IPS-20b (cell line): ENCODE measurements at regions not wholly inside any gene's neighbourhood (a gene's known extent, or its start where the extent isn't known, plus 50 kb on each side); places are given as distances from the start of the nearest gene placed in this dataset.

ENCODE experiments used
- H3K27ac ChIP-seq: one replicate; pipeline ENCODE4 v1.5.1; 2013; ENCODE audit warnings: low read length
- H3K27me3 ChIP-seq: 2 replicates; pipeline ENCODE4 v1.6.1; 2013; ENCODE audit warnings: mild to moderate bottlenecking, low read length, inconsistent platforms; ENCODE audit not compliant: insufficient read depth
- H3K36me3 ChIP-seq: 2 replicates; pipeline ENCODE4 v1.6.1; 2013; ENCODE audit warnings: low read depth, mild to moderate bottlenecking, inconsistent platforms, low read length, moderate library complexity; ENCODE audit not compliant: insufficient read depth
- H3K4me1 ChIP-seq: 2 replicates; pipeline ENCODE4 v1.6.1; 2013; ENCODE audit warnings: mild to moderate bottlenecking, control low read depth, inconsistent platforms, low read length, moderate library complexity; ENCODE audit not compliant: insufficient read depth
- H3K4me3 ChIP-seq: 2 replicates; pipeline ENCODE4 v1.5.1; 2013; ENCODE audit warnings: mild to moderate bottlenecking, low read length, inconsistent platforms
- H3K9ac ChIP-seq: 2 replicates; pipeline ENCODE4 v1.6.1; 2013; ENCODE audit warnings: low read depth, mild to moderate bottlenecking, inconsistent platforms, low read length, moderate library complexity
- H3K9me3 ChIP-seq: 2 replicates; pipeline ENCODE4 v1.6.1; 2013; ENCODE audit warnings: mild to moderate bottlenecking, low read depth, low read length, inconsistent platforms; ENCODE audit not compliant: insufficient read depth

GRCh38 chr5:3043600-3043999 lies 292.1 kb upstream of the IRX2 start:
- H3K27ac ChIP-seq, result no peak overlapping the region
- no peak overlapping the region for H3K4me3 ChIP-seq
- no peaks in the 10 kb centered on the region for H3K27me3 ChIP-seq
- no peaks in the 10 kb centered on the region for H3K9me3 ChIP-seq
- H3K9ac ChIP-seq, result no peak overlapping the region
- no peaks in the 10 kb centered on the region for H3K4me1 ChIP-seq
- H3K36me3 ChIP-seq, result no peaks in the 10 kb centered on the region

- Histone ChIP-seq H3K4me3 (no peak overlapping the region), H3K36me3 (no peaks in the 10 kb centered on the region), H3K9ac (no peak overlapping the region), H3K27ac (no peak overlapping the region), H3K27me3 (no peaks in the 10 kb centered on the region), H3K4me1 (no peaks in the 10 kb centered on the region), H3K9me3 (no peaks in the 10 kb centered on the region)
Observed at GRCh38 chr5:3041001-3041400, 289.5 kb upstream of the IRX2 start.

- no peaks in the 10 kb centered on the region for H3K9me3 ChIP-seq
- no peaks in the 10 kb centered on the region; the same call in 1 of the 2 replicates for H3K4me1 ChIP-seq
- no peak overlapping the region for H3K9ac ChIP-seq
Observed at GRCh38 chr5:3036041-3036788, 284.7 kb upstream of the IRX2 start.

GRCh38 chr5:3035452-3035851 lies 284.0 kb upstream of the IRX2 start:
- no peak overlapping the region for H3K27ac ChIP-seq
- H3K9ac ChIP-seq, result no peak overlapping the region
- no peaks in the 10 kb centered on the region for H3K9me3 ChIP-seq
- no peaks in the 10 kb centered on the region for H3K27me3 ChIP-seq
- no peaks in the 10 kb centered on the region for H3K36me3 ChIP-seq
- no peaks in the 10 kb centered on the region; the same call in 1 of the 2 replicates for H3K4me1 ChIP-seq
- no peak overlapping the region for H3K4me3 ChIP-seq

More at GRCh38 chr5:3036041-3036788, 284.7 kb upstream of the IRX2 start:
- Histone ChIP-seq H3K36me3 (no peaks in the 10 kb centered on the region), H3K27ac (no peak overlapping the region), H3K27me3 (no peaks in the 10 kb centered on the region), H3K4me3 (no peak overlapping the region)

- no peaks in the 10 kb centered on the region for H3K9me3 ChIP-seq
- H3K27me3 ChIP-seq, result no peaks in the 10 kb centered on the region
- H3K27ac ChIP-seq, result no peak overlapping the region
- no peak overlapping the region for H3K9ac ChIP-seq
- H3K4me1 ChIP-seq, result no peaks in the 10 kb centered on the region; the same call in 1 of the 2 replicates
- no peaks in the 10 kb centered on the region for H3K36me3 ChIP-seq
- H3K4me3 ChIP-seq, result no peak overlapping the region
Observed at GRCh38 chr5:3034881-3035280, 283.4 kb upstream of the IRX2 start.

GRCh38 chr5:3034449-3034848 lies 283.0 kb upstream of the IRX2 start:
- Histone ChIP-seq H3K4me3 (no peak overlapping the region), H3K9ac (no peak overlapping the region), H3K27ac (no peak overlapping the region), H3K27me3 (no peaks in the 10 kb centered on the region), H3K4me1 (no peaks in the 10 kb centered on the region; the same call in 1 of the 2 replicates), H3K36me3 (no peaks in the 10 kb centered on the region), H3K9me3 (no peaks in the 10 kb centered on the region)

GRCh38 chr5:3033033-3033755 lies 281.7 kb upstream of the IRX2 start:
- Histone ChIP-seq H3K4me1 (no peaks in the 10 kb centered on the region; the same call in 1 of the 2 replicates), H3K4me3 (no peak overlapping the region), H3K27me3 (no peaks in the 10 kb centered on the region), H3K36me3 (no peaks in the 10 kb centered on the region), H3K27ac (no peak overlapping the region), H3K9me3 (no peaks in the 10 kb centered on the region), H3K9ac (no peak overlapping the region)

- H3K27ac ChIP-seq, result no peak overlapping the region
- H3K9me3 ChIP-seq, result no peaks in the 10 kb centered on the region
- H3K36me3 ChIP-seq, result no peaks in the 10 kb centered on the region
- no peaks in the 10 kb centered on the region; the same call in 1 of the 2 replicates for H3K4me1 ChIP-seq
- H3K9ac ChIP-seq, result no peak overlapping the region
- no peaks in the 10 kb centered on the region for H3K27me3 ChIP-seq
- H3K4me3 ChIP-seq, result no peak overlapping the region
Observed at GRCh38 chr5:3032513-3032912, 281.0 kb upstream of the IRX2 start.

GRCh38 chr5:3031733-3032378 lies 280.4 kb upstream of the IRX2 start:
- no peaks in the 10 kb centered on the region for H3K9me3 ChIP-seq
- H3K27ac ChIP-seq, result no peak overlapping the region
- H3K9ac ChIP-seq, result no peak overlapping the region
- no peak overlapping the region for H3K4me3 ChIP-seq
- no peaks in the 10 kb centered on the region for H3K27me3 ChIP-seq
- no peaks in the 10 kb centered on the region for H3K36me3 ChIP-seq
- no peaks in the 10 kb centered on the region; the same call in 1 of the 2 replicates for H3K4me1 ChIP-seq

GRCh38 chr5:3030511-3031165 lies 279.2 kb upstream of the IRX2 start:
- Histone ChIP-seq H3K4me3 (no peak overlapping the region), H3K27me3 (no peaks in the 10 kb centered on the region), H3K4me1 (no peaks in the 10 kb centered on the region; the same call in 1 of the 2 replicates), H3K27ac (no peak overlapping the region), H3K36me3 (no peaks in the 10 kb centered on the region), H3K9ac (no peak overlapping the region), H3K9me3 (no peaks in the 10 kb centered on the region)

- Histone ChIP-seq H3K27me3 (no peaks in the 10 kb centered on the region), H3K27ac (no peak overlapping the region), H3K4me1 (no peaks in the 10 kb centered on the region; the same call in 1 of the 2 replicates), H3K36me3 (no peaks in the 10 kb centered on the region), H3K4me3 (no peak overlapping the region), H3K9me3 (no peaks in the 10 kb centered on the region), H3K9ac (no peak overlapping the region)
Observed at GRCh38 chr5:3029396-3029795, 277.9 kb upstream of the IRX2 start.
